IMR-90 (cell line): ENCODE measurements at regions not wholly inside any gene's neighbourhood (a gene's known extent, or its start where the extent isn't known, plus 50 kb on each side); places are given as distances from the start of the nearest gene placed in this dataset.

ENCODE experiments used
- ATAC-seq: fragments of 200-7000 bp; cut with Tn5 transposase; 2 replicates; pipeline ENCODE4 v1.9.1; 2020; ENCODE audit warnings: low read depth, mild to moderate bottlenecking, moderate library complexity
- BruUV-seq: library from RNA; stranded (reverse); fragments of 400-500 nt; replicated peaks from 2 replicates; lab custom pipeline; 2021; lab: Mats Ljungman, UMichigan
- CTCF ChIA-PET: fragments of 300-600 bp; formaldehyde crosslinking; extraction: SDS; loops from one replicate; lab custom pipeline; 2021; ENCODE audit warnings: antibody characterized with exemption; lab: Yijun Ruan, JAX
- POLR2A ChIA-PET: fragments of 300-600 bp; sonication (Branson Sonifier 250); formaldehyde crosslinking; loops from one replicate; lab custom pipeline; 2022; ENCODE audit warnings: antibody characterized with exemption; ENCODE audit not compliant: unreplicated experiment; lab: Charles Lee
- DNase-seq: peaks from one replicate; pipeline ENCODE4 v3.0.0; 2013
- H2AFZ ChIP-seq: replicated peaks from 2 replicates; pipeline ENCODE3; 2013; ENCODE audit warnings: low read length, mild to moderate bottlenecking; ENCODE audit not compliant: poor library complexity
- H2AK5ac ChIP-seq: 2 replicates; pipeline ENCODE4 v1.6.1; 2013; ENCODE audit warnings: low read depth, low read length, inconsistent platforms
- H2AK9ac ChIP-seq: replicated peaks from 2 replicates; pipeline ENCODE3; 2013; ENCODE audit warnings: mild to moderate bottlenecking, low read depth, low read length, moderate library complexity; ENCODE audit not compliant: poor library complexity
- H2BK120ac ChIP-seq: 2 replicates; pipeline ENCODE4 v1.6.1; 2013; ENCODE audit warnings: low read depth, low read length, inconsistent platforms
- H2BK15ac ChIP-seq: 3 replicates; pipeline ENCODE4 v1.6.1; 2013; ENCODE audit warnings: low read depth, low read length, inconsistent platforms
- H2BK20ac ChIP-seq: 2 replicates; pipeline ENCODE4 v1.6.1; 2013; ENCODE audit warnings: low read depth, mild to moderate bottlenecking, inconsistent platforms, low read length, moderate library complexity
- H2BK5ac ChIP-seq: 2 replicates; pipeline ENCODE4 v1.6.1; 2013; ENCODE audit warnings: mild to moderate bottlenecking, low read depth, low read length, inconsistent platforms; ENCODE audit not compliant: poor library complexity, severe bottlenecking
- H3K14ac ChIP-seq: replicated peaks from 2 replicates; pipeline ENCODE4 v1.6.1; 2013; ENCODE audit warnings: low read depth, low read length, inconsistent platforms
- H3K18ac ChIP-seq: 2 replicates; pipeline ENCODE4 v1.6.1; 2013; ENCODE audit warnings: low read depth, low read length, control low read depth
- H3K23ac ChIP-seq: 2 replicates; pipeline ENCODE4 v1.6.1; 2013; ENCODE audit warnings: low read depth, low read length, inconsistent platforms
- H3K27ac ChIP-seq: 2 replicates; pipeline ENCODE4 v1.5.1; 2013; ENCODE audit warnings: mild to moderate bottlenecking, control low read depth, low read length; ENCODE audit not compliant: insufficient read depth
- H3K27me3 ChIP-seq: 2 replicates; pipeline ENCODE4 v1.6.1; 2013; ENCODE audit warnings: low read length; ENCODE audit not compliant: control insufficient read depth, insufficient read depth
- H3K36me3 ChIP-seq: 2 replicates; pipeline ENCODE4 v1.6.1; 2013; ENCODE audit warnings: low read length, mixed read lengths; ENCODE audit not compliant: control insufficient read depth, insufficient read depth
- H3K4ac ChIP-seq: 2 replicates; pipeline ENCODE4 v1.6.1; 2013; ENCODE audit warnings: low read depth, low read length, inconsistent platforms
- H3K4me1 ChIP-seq: 2 replicates; pipeline ENCODE4 v1.6.1; 2013; ENCODE audit warnings: low read length, mixed read lengths; ENCODE audit not compliant: control insufficient read depth, insufficient read depth
- H3K4me2 ChIP-seq: 2 replicates; pipeline ENCODE4 v1.6.1; 2013; ENCODE audit warnings: low read depth, mild to moderate bottlenecking, control low read depth, low read length, moderate library complexity
- H3K4me3 ChIP-seq: 2 replicates; pipeline ENCODE4 v1.5.1; 2013; ENCODE audit warnings: low read depth, mild to moderate bottlenecking, control low read depth, low read length, moderate library complexity; ENCODE audit not compliant: insufficient read depth
- H3K56ac ChIP-seq: 2 replicates; pipeline ENCODE4 v1.6.1; 2013; ENCODE audit warnings: low read length, inconsistent platforms; ENCODE audit not compliant: insufficient read depth; ENCODE audit errors: extremely low read depth
- H3K79me1 ChIP-seq, 2 experiments: 2 replicates each; pipeline ENCODE4 v1.6.1; 2013; ENCODE audit warnings: low read length in 2 of 2, inconsistent platforms in 1 of 2, low read depth in 1 of 2
- H3K9ac ChIP-seq: 2 replicates; pipeline ENCODE4 v1.6.1; 2013; ENCODE audit warnings: low read depth, low read length, control low read depth
- H3K9me1 ChIP-seq: 2 replicates; pipeline ENCODE4 v1.6.1; 2013; ENCODE audit warnings: low read length, inconsistent platforms; ENCODE audit not compliant: insufficient read depth
- H3K9me3 ChIP-seq: 2 replicates; pipeline ENCODE4 v1.6.1; 2013; ENCODE audit warnings: low read length; ENCODE audit not compliant: control insufficient read depth, insufficient read depth
- H4K20me1 ChIP-seq: 2 replicates; pipeline ENCODE4 v1.6.1; 2013; ENCODE audit warnings: low read length, inconsistent platforms; ENCODE audit not compliant: insufficient read depth
- H4K5ac ChIP-seq: 2 replicates; pipeline ENCODE4 v1.6.1; 2013; ENCODE audit warnings: mild to moderate bottlenecking, low read depth, low read length, control low read depth
- H4K8ac ChIP-seq, 2 experiments: 2 replicates each; pipeline ENCODE4 v1.6.1; 2013; ENCODE audit warnings: low read depth in 2 of 2, low read length in 2 of 2, control low read depth in 1 of 2, inconsistent platforms in 1 of 2
- H4K91ac ChIP-seq: 2 replicates; pipeline ENCODE4 v1.6.1; 2013; ENCODE audit warnings: low read depth, low read length, inconsistent platforms; ENCODE audit not compliant: insufficient read depth
- BHLHE40 ChIP-seq: fragments of 150-350 bp; IDR thresholded peaks from 2 replicates; pipeline ENCODE4 v1.6.1; 2016; ENCODE audit warnings: mild to moderate bottlenecking, low read depth, low read length
- CEBPB ChIP-seq: IDR thresholded peaks from 2 replicates; pipeline ENCODE4 v1.6.1; 2012; ENCODE audit warnings: low read depth, low read length, improper control_type of control experiment
- MXI1 ChIP-seq: IDR thresholded peaks from 2 replicates; pipeline ENCODE4 v1.6.1; 2012; ENCODE audit warnings: low read depth, mild to moderate bottlenecking, low read length, moderate library complexity, borderline replicate concordance
- RCOR1 ChIP-seq: IDR thresholded peaks from 2 replicates; pipeline ENCODE4 v1.6.1; 2012; ENCODE audit warnings: mild to moderate bottlenecking, low read length, improper control_type of control experiment; ENCODE audit not compliant: insufficient replicate concordance
- WGBS, 2 experiments: methylation state at CpG; one replicate each; pipeline versions ENCODE4 v1.1.5 to v1.1.7; 2013; ENCODE audit warnings: missing lambda C conversion rate in 2 of 2; ENCODE audit not compliant: insufficient read length in 1 of 2; ENCODE audit errors: extremely low coverage in 2 of 2; 5-methylcytosine and 5-hydroxymethylcytosine counted together
- dilution Hi-C: fragments of 300-500 bp; cut with HindIII; formaldehyde crosslinking; loops from one replicate; pipeline ENCODE4 v1.14.3; 2018; ENCODE audit warnings: low sequenced_read_pairs; ENCODE audit not compliant: unreplicated experiment
- in situ Hi-C: fragments of 300-500 bp; cut with MboI; formaldehyde crosslinking; loops from 3 replicates; pipeline ENCODE4 v1.14.3; 2019; ENCODE audit warnings: low sequenced_read_pairs, inconsistent platforms, mixed read lengths
- intact Hi-C: fragments of 100-400 bp; cut with micrococcal nuclease; formaldehyde crosslinking; loops from 2 replicates; pipeline ENCODE4 v1.10.0; 2022
- TF ChIP-seq, protein P1 (sequence below): conservative IDR thresholded peaks from 2 replicates; pipeline ENCODE4 v1.5.1; 2012; ENCODE audit warnings: mild to moderate bottlenecking, low read depth, low read length, improper control_type of control experiment

DNA sequence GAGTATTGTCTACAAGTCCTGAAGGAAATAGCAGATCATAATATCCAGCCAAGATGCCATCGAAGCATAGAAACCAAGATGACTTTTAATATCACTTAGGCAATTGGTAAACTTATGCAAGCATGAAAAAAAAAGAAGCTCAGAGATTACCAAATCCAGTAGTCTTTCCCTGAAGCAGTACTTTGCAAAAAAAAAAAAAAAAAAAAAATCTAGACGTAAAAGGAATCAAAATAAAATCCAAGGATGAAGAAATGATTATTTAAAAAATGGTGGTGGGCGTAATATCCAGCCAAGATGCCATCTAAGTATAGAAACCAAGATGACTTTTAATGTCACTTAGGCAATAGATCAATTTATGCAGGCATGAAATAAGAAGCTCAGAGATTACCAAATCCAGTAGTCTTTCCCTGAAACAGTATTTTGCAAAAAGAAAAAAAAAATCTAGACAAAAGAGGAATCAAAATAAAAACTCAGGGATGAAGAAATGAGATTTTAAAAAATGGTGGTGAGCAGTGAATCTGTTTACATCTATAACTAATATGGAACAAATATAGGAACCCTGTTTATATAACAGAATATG lies 108.8 kb downstream of the GYPC start:
- in situ Hi-C loops, result no loop called here
- no peak for DNase-seq
- CTCF ChIA-PET, result interaction anchor here (0.6 kb wide), 2 partner anchors 34 to 826 kb away, joined by 3 to 5 read pairs; no protein-coding TSS in a partner anchor

More for the DNA sequence above, 108.8 kb downstream of the GYPC start:
- Histone ChIP-seq H3K4me2 (no peak overlapping the region), H3K36me3 (no peaks in the 10 kb centered on the region), H2BK5ac (no peak overlapping the region), H3K79me1 (no peaks in the 10 kb centered on the region), H4K20me1 (no peaks in the 10 kb centered on the region), H3K9me1 (no peaks in the 10 kb centered on the region), H2AK9ac (no peak overlapping the region), H3K9me3 (no peaks in the 10 kb centered on the region), H3K18ac (no peak overlapping the region), H3K14ac (no peak overlapping the region), H3K23ac (no peak overlapping the region), H3K27me3 (no peaks in the 10 kb centered on the region; the same call in 1 of the 2 replicates), H4K5ac (no peak overlapping the region), H2AFZ (no peak overlapping the region), H3K4ac (no peak overlapping the region), H3K4me1 (no peaks in the 10 kb centered on the region), H4K91ac (no peak overlapping the region), H3K4me3 (no peak overlapping the region), H3K27ac (no peak overlapping the region), H2BK15ac (no peak overlapping the region), H2AK5ac (no peak overlapping the region), H3K56ac (no peak overlapping the region), H4K8ac (no peak overlapping the region), H2BK20ac (no peak overlapping the region), H2BK120ac (no peak overlapping the region), H3K9ac (no peak overlapping the region)
- intact Hi-C loops, result no loop called here
- POLR2A ChIA-PET, result interaction anchor here (0.6 kb wide), 1 partner anchor 20 kb away, joined by 12 read pairs; no protein-coding TSS in a partner anchor
- no CpG with 5 or more reads among the region's 3 CpGs for WGBS, 2 experiments
- no peak for TF ChIP-seq BHLHE40
- TF ChIP-seq MXI1, result no peak
- TF ChIP-seq, protein P1, sequence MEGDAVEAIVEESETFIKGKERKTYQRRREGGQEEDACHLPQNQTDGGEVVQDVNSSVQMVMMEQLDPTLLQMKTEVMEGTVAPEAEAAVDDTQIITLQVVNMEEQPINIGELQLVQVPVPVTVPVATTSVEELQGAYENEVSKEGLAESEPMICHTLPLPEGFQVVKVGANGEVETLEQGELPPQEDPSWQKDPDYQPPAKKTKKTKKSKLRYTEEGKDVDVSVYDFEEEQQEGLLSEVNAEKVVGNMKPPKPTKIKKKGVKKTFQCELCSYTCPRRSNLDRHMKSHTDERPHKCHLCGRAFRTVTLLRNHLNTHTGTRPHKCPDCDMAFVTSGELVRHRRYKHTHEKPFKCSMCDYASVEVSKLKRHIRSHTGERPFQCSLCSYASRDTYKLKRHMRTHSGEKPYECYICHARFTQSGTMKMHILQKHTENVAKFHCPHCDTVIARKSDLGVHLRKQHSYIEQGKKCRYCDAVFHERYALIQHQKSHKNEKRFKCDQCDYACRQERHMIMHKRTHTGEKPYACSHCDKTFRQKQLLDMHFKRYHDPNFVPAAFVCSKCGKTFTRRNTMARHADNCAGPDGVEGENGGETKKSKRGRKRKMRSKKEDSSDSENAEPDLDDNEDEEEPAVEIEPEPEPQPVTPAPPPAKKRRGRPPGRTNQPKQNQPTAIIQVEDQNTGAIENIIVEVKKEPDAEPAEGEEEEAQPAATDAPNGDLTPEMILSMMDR, result no peak
- no peak for TF ChIP-seq CEBPB
- no peak for TF ChIP-seq RCOR1
- no TSS peak for BruUV-seq
- ATAC-seq, result no peak
- dilution Hi-C loops, result no loop called here
